GM04503 (cell line): ENCODE measurements at regions not wholly inside any gene's neighbourhood (a gene's known extent, or its start where the extent isn't known, plus 50 kb on each side); places are given as distances from the start of the nearest gene placed in this dataset.

Experiments used
- DNase-seq: peaks from one replicate; pipeline ENCODE4 v3.0.0-alpha.2; 2012; ENCODE audit warnings: low read depth

DNA sequence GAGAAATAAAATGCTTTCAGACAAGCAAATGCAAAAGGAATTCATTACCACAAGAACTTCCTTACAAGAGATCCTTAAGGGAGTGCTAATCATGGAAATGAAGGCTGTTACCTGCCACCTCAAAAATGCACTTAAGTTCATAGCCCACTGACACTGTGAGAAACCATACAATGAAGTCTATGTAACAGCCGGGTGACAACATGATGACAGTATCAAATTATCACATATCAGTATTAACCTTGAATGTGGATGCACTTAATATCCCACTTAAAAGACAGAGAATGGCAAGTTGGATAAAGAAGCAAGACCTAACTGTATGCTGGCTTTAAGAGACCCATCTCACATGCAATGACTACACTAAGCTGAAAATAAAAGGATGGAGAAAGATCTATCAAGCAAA, 403.4 kb upstream of the MC4R start:
- DNase-seq = no peak

- no peak for DNase-seq
Measured at GRCh38 chr18:60784161-60784560, 411.6 kb upstream of the MC4R start.

DNA sequence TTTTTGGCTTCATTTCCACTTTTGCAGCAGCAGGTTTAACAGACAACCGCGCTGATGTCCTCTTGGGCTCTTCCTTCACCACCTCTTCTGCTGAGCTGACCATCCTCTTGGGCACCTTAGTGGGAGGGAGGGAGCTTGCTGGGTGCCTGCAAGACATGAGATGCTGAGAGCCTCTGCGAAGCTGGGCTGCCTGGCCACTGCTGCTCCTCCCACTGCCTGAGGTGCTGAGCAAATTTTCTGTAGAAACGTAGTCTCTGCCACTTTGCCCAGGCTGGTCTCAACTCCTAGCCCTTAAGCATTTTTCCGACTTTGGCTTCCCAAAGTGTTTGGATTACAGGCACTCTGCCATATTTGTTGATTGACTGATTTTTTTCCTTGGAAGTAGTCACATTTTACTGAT, 422.2 kb upstream of the MC4R start:
- no peak for DNase-seq

GRCh38 chr18:60804415-60804814, 431.8 kb upstream of the MC4R start:
- DNase-seq = no peak

GRCh38 chr18:60809937-60810336, 437.4 kb upstream of the MC4R start:
- no peak for DNase-seq

DNA sequence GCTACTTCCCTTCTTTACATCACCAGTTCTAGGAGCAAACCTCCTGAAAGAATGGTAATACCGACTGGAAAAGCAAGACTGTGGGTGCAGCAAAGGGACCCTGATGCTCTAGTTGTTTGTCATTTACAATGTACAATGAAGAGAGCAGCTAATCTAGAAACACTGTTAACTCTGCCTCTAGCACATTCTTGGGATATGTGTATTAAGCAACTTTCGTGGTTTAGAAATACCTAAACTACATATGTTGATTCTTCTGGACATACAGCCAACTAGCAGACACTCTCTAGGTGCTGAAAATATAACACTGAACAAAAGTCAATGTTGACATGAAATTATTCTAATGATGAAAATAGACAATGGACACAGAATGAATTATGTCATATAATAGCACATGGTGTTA, 440.3 kb upstream of the MC4R start:
- DNase-seq = no peak

DNA sequence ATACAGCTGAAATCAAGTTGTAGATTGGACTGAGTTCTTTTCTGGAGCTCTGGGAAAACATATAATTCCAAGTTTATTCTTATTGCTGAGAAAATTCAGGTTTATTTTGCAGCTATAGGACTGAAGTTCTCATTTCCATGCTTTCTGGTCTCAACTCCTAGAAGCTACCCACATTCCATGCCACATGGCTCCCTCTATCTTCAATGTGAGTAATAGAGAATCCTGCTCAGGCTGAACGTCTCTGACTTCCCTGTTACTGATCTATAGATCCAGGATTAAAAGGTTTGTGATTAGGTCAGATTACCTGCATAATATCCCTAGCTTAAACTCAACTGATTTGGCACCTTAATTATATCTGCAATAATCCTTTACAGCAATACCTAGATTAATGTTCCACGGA, 453.8 kb upstream of the MC4R start:
- DNase-seq = no peak

DNA sequence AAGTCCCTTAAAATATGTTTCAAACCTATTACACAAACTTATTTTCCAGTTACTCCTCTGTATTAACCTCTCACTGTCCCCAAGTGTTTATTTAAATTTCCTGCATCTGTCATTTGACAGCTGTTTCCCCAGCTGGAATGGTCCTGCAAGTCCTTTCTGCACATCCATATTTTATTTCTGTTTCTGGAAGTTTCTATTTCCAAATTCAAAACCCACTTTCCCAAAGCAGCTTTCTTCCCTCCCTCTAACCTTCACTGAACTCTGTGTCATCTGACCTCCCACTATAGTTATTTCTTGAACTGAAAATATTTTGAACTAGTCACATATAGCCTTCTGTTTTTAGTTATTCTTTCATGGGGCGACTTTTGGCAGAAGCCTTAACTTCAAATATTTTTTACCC, 459.4 kb upstream of the MC4R start:
- DNase-seq = no peak

DNA sequence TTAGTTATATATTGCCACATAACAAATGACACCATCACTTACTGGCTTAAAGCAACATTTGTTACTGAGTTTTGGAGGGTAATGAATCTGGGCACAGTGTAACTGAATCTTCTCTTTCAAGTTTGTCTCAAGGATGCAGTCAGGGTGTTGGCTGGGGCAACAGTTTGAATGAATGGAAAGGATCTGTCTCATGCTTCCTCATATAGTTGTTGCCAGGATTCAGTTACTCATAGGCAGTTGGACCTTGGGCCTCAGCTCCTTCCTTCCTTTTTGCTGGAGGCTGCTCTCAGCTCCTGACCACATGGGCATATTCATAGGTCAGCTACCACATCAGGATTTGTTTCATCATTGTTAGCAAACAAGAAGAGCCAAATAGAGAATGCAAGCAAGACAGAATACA, 466.1 kb upstream of the MC4R start:
- DNase-seq = no peak

DNA sequence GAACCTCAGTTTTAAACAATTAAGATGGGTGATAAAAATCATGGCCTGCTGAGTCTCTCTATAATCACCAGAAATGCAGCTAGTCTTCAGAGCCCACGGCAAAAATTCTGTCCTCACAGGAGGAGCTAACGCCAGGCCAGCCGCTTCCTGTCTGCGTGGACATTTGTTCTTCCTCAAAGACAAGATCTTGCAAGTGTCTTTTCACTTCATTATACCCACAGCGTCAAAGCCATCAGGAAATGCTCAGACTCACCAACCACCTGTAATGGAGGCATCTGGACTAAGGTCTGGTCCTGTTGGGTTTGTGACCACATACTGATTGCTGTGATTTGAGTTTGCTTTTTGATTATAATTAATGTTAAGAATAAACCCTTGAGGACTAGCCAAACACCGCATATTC, 473.8 kb upstream of the MC4R start:
- no peak for DNase-seq

DNA sequence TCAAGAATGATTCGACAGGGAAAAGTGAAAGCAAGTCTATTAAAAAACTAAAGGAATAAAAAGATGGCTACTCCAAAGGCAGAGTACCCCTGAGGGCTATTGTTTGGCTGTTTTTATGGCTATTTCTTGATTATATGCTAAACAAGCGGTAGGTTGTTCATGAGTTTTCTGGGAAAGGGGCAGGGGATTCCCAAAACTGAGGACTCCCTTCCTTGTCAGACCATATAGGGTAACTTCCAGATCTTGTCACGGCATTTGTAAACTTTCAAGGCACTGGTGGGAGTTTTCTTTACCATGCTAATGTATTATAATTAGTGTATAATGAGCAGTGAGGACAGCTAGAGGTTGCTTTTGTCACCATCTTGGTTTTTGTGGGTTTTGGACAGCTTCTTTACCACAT, 474.9 kb upstream of the MC4R start:
- DNase-seq = no peak

DNA sequence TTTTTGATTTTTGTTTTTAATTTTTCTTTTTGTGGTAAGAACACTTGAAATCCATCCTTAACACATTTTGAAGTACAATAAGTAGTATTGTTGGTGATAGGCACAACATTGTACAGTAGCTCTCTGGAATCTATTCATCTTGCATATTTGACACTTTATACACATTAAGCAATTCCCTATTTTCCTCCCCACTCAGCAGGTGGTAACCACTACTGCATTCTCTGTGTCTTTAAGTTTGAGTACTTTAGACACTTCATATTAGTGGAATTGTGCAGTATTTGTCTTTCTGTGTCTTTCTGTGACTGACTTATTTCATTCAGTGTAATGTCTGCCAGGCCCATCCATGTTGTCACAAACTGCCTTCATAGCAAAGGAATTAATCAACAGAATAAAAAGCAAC, 471.7 kb upstream of the CDH20 start:
- no peak for DNase-seq

DNA sequence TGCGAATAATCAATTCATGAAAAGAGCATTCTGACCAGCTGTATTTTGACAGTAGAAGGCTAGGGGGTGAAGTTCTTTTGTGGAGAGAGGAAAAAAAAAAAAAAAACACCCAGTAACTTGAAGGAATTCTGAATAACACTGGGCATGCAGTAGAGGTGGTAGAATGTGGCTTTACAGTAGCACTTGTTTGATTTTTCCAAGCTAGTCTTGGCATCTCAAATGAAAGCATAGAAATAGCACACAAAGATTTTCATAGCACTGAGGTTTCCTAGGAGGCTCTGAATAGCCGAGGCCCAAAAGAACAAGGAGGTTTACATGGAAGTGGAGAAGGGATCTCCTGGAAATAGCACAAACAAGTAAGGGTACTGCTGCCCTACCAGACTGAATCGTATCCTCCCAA, 470.2 kb upstream of the CDH20 start:
- DNase-seq = no peak

GRCh38 chr18:60865801-60866200, 467.4 kb upstream of the CDH20 start:
- no peak for DNase-seq

- DNase-seq = no peak
Measured at GRCh38 chr18:60870261-60871153, 462.7 kb upstream of the CDH20 start.

DNA sequence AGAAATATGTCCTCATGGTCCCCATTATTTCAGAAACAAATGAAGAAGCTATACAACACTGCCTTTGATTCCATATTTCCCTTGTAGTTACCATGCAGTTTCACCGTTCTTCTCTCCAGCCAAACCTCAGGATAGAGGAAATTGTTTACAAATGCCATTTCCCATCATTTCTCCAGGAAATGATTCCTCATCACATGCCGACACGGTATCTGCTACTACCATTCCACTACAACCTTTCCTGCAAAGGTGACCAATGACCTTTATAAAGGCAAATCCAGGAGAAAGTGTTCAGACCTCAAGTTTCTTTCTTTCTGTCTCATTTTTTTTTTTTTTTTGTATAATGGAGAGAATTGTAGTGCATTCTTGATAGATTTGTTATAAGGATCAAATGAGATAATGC, 460.8 kb upstream of the CDH20 start:
- DNase-seq = no peak

DNA sequence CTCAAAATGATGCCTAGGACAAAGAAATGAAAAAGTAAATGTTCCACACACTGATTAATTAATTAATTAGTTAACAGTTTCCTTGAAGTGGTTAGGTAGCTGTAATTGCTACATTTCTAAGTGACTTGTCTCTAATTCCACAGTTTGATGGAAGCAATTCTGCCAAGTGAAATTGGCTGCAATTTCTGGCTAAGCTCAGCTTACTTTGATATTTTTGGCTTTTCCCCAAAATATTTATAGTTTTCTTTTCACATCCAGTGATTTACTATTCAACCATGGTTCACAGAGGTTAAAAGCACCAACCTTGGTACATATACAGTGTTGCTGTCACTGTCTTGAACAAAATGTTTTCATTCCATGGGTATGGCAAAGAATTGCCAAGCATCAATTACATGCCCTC, 459.5 kb upstream of the CDH20 start:
- DNase-seq = no peak

DNA sequence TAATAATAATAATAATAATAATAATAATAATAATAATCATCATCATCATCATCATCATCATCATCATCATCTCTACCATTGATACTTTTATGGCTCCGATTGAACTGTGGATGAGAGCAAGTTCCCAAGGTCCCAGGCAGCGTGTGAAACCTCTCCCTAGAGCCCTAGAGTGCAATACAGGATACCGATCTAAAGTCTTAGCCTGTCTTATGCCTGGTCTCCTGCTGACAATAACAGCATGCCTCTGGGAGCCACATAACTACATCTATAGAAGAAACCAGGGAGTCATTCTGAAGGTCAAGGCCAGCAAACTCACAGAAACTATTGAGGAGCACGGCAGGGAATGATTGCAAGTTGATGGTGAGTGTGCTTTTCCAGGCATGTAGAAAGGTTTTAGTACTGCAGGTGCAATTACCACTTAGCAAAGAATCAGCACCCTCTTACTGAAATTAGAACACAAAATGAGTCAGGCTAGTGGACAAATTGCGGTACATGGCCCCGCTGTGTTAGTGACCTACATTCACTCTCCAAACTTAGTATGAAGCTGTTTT, 457.2 kb upstream of the CDH20 start:
- no peak for DNase-seq

DNA sequence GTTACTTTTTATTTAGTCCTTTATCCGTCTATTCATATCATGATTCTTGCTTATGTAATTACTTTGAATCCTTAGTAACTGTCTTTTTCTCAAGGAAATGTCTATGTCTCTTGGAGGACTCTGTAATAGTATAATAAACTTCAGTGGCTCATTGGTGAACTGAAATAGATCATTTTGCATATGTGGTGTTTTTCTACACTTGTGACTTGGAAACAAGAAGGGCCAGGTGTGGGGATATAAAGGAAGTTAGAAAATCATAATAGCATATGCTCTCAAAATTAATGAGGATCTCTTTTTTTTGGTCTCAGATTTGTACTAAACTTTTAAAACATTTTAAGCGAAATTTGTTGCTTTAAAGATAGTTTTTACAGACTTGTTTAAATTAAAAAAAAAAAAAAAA, 453.0 kb upstream of the CDH20 start:
- no peak for DNase-seq

- DNase-seq = no peak
Measured at GRCh38 chr18:60883587-60883986, 449.6 kb upstream of the CDH20 start.

GRCh38 chr18:60888071-60888624, 445.1 kb upstream of the CDH20 start:
- no peak for DNase-seq

DNA sequence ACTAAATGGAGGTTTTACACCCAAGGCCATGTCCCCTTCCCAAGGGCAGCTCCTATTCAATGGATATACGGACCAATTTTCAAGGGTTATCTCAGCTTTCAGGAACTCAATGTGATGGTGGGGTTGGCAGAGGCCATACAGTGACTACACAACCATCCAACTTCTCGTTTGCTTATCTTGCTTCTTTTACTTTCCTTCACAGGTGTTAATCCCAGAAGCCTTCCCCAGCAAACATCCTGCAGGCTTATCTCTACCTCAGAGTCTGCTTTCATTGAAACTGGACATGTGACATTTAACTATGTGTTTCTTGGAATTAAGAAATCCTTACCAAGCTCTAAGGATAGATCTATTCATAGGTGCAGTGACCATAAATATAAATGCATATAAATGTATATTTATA, 443.8 kb upstream of the CDH20 start:
- DNase-seq = no peak

DNA sequence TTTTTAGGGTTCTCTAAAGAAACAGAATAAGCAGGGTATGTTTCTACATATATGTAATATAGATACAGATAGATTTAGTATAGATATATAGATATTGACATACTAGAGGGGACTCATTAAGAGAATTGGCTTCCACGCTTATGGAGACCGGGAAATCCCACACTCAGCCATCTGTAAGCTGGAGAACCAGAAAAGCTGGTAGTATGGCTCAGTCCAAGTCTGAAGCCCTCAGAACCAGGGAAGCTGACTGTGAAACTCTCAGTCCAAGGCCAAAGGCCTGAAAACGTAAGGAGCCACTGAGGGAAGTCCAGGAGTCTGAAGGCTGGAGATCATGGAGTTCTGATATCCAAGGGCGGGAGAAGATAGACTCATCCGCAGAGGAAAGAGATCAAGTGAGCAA, 441.3 kb upstream of the CDH20 start:
- no peak for DNase-seq

DNA sequence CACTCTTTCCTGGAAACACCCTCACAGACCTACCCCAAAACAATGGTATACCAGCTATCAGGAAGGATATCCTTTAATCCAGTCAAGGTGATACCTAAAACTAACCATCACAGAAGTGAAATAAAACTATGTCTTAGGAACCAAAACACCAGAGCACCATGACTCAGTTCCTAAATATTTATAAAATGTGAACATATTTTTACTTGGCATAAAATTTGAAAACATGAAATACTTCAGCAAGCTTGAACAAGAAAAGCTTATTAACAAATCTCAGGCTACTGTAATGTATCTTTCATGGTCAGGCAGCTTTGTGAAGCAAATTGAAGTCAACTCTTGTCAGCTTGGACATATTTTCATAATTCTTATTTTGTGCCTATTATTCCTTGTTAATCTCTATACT, 440.8 kb upstream of the CDH20 start:
- DNase-seq = no peak
